HEK293T (cell line): ENCODE measurements at regions not wholly inside any gene's neighbourhood (a gene's known extent, or its start where the extent isn't known, plus 50 kb on each side); places are given as distances from the start of the nearest gene placed in this dataset.

Source experiments
- ELF4 ChIP-seq: fragments of 450-650 bp; IDR thresholded peaks from 2 replicates; pipeline ENCODE4 v1.6.1; 2017; ENCODE audit warnings: antibody characterized with exemption
- L3MBTL2 ChIP-seq: fragments of 450-650 bp; conservative IDR thresholded peaks from 2 replicates; pipeline ENCODE4 v1.6.1; 2016; ENCODE audit warnings: mild to moderate bottlenecking
- SUZ12 ChIP-seq: fragments of 450-650 bp; IDR thresholded peaks from 2 replicates; pipeline ENCODE4 v1.6.1; 2016; ENCODE audit warnings: mild to moderate bottlenecking
- TARDBP ChIP-seq: fragments of 450-650 bp; IDR thresholded peaks from 2 replicates; pipeline ENCODE4 v1.6.1; 2016

- no peak for TF ChIP-seq ELF4
- no peak for TF ChIP-seq L3MBTL2
- TF ChIP-seq TARDBP, result no peak
- no peak for TF ChIP-seq SUZ12
Measured at GRCh38 chr14:97311411-97311810, 514.2 kb downstream of the VRK1 start.
